Endothelial cell of umbilical vein (primary cell): ENCODE measurements at regions not wholly inside any gene's neighbourhood (a gene's known extent, or its start where the extent isn't known, plus 50 kb on each side); places are given as distances from the start of the nearest gene placed in this dataset.

Experiments
- CTCF ChIP-seq, 2 donors: IDR thresholded peaks; 1 replicate in 1 of 2; 2 replicates in 1 of 2; pipeline ENCODE4 v1.5.1; 2011; ENCODE audit warnings: low read length in 2 of 2, mild to moderate bottlenecking in 2 of 2, moderate library complexity in 2 of 2, control low read depth in 1 of 2, inconsistent platforms in 1 of 2, low read depth in 1 of 2; ENCODE audit not compliant: insufficient read depth in 1 of 2; ENCODE audit errors: extremely low read depth in 1 of 2
- POLR2AphosphoS5 ChIP-seq: IDR thresholded peaks from 2 replicates; pipeline ENCODE4 v1.6.1; 2012; ENCODE audit warnings: low read depth, mild to moderate bottlenecking, control low read depth, low read length, moderate library complexity; ENCODE audit not compliant: insufficient read depth

- TF ChIP-seq POLR2AphosphoS5 (no peak), CTCF (IDR thresholded peaks at IDR 0.05; ENCODE audit: extremely low read depth in 1 of 2, insufficient read depth in 1 of 2, low read depth in 1 of 2, low read length in 2 of 2) (no peak)
Observed at GRCh38 chr12:107844312-107844921, 69.9 kb downstream of the ASCL4 start.
